ENCODE measurements at regions not wholly inside any gene's neighbourhood (a gene's known extent, or its start where the extent isn't known, plus 50 kb on each side); places are given as distances from the start of the nearest gene placed in this dataset.

GRCh38 chr7:17067691-17068090, 185.9 kb upstream of the AGR3 start:
- TF ChIP-seq IRF4 (IDR thresholded peaks at IDR 0.05; ENCODE audit: low read depth, low read length) (no peak), RELA (IDR thresholded peaks at IDR 0.05; ENCODE audit: borderline replicate concordance, partially characterized antibody) (no peak), CTCF (IDR thresholded peaks at IDR 0.05 in 2 of 3, conservative IDR thresholded peaks at IDR 0.05 in 1 of 3; ENCODE audit: control insufficient read depth in 2 of 3, extremely low read depth in 1 of 3, insufficient read depth in 1 of 3, low read depth in 3 of 3, low read length in 3 of 3) (no peak), ESRRA (IDR thresholded peaks at IDR 0.05; ENCODE audit: low read length) (no peak), POLR2A (IDR thresholded peaks at IDR 0.05; ENCODE audit: low read depth, low read length) (no peak), MTA3 (IDR thresholded peaks at IDR 0.05; ENCODE audit: borderline replicate concordance, low read length) (no peak), POLR2AphosphoS5 (IDR thresholded peaks at IDR 0.05; ENCODE audit: low read length) (no peak), PKNOX1 (IDR thresholded peaks at IDR 0.05) (no peak), BCL3 (IDR thresholded peaks at IDR 0.05; ENCODE audit: borderline replicate concordance, insufficient read depth, low read depth, low read length, poor library complexity, severe bottlenecking) (no peak), ZNF207 (IDR thresholded peaks at IDR 0.05; ENCODE audit: borderline replicate concordance) (no peak)
